PC-3 (cell line): ENCODE measurements at regions not wholly inside any gene's neighbourhood (a gene's known extent, or its start where the extent isn't known, plus 50 kb on each side); places are given as distances from the start of the nearest gene placed in this dataset.

Experiments
- ATAC-seq: fragments of 200-7000 bp; cut with Tn5 transposase; 2 replicates; pipeline ENCODE4 v1.9.1; 2020; ENCODE audit warnings: mild to moderate bottlenecking, moderate library complexity
- BruUV-seq: library from RNA; stranded (reverse); fragments of 400-500 nt; replicated peaks from 2 replicates; lab custom pipeline; 2021; lab: Mats Ljungman, UMichigan
- CTCF ChIA-PET: fragments of 300-600 bp; sonication (Branson Sonifier 250); formaldehyde crosslinking; loops from one replicate; lab custom pipeline; 2022; ENCODE audit warnings: antibody characterized with exemption; lab: Charles Lee
- POLR2A ChIA-PET: fragments of 300-600 bp; sonication (Branson Sonifier 250); formaldehyde crosslinking; loops from one replicate; lab custom pipeline; 2022; ENCODE audit warnings: antibody characterized with exemption; ENCODE audit not compliant: unreplicated experiment; lab: Charles Lee
- DNase-seq: peaks from one replicate; pipeline ENCODE4 v3.0.0-alpha.2; 2015
- H2AFZ ChIP-seq: fragments of 300-600 bp; sonication (generic); 2 replicates; pipeline ENCODE4 v1.6.0; 2016; ENCODE audit warnings: antibody characterized with exemption, low read length
- H3F3A ChIP-seq: fragments of 300-600 bp; sonication (generic); one replicate; pipeline ENCODE4 v1.6.0; 2017; ENCODE audit warnings: antibody characterized with exemption, low read length, control low read depth, mild to moderate bottlenecking; ENCODE audit not compliant: unreplicated experiment
- H3K27ac ChIP-seq: fragments of 300-600 bp; sonication (generic); 2 replicates; pipeline ENCODE4 v1.5.1; 2016; ENCODE audit warnings: mild to moderate bottlenecking, low read length
- H3K27me3 ChIP-seq: fragments of 300-600 bp; sonication (generic); 2 replicates; pipeline ENCODE4 v1.6.1; 2016; ENCODE audit warnings: low read length, mixed read lengths
- H3K36me3 ChIP-seq: fragments of 300-600 bp; sonication (generic); 2 replicates; pipeline ENCODE4 v1.6.1; 2016; ENCODE audit warnings: low read depth, mixed run types, low read length, mixed read lengths
- H3K4me1 ChIP-seq: fragments of 300-600 bp; sonication (generic); 2 replicates; pipeline ENCODE4 v1.5.1; 2016; ENCODE audit warnings: low read length; ENCODE audit not compliant: insufficient read depth
- H3K4me2 ChIP-seq: fragments of 300-600 bp; sonication (generic); 2 replicates; pipeline ENCODE4 v1.6.0; 2016; ENCODE audit warnings: low read length
- H3K4me3 ChIP-seq: fragments of 300-600 bp; sonication (generic); 2 replicates; pipeline ENCODE4 v1.5.1; 2016; ENCODE audit warnings: mild to moderate bottlenecking, low read length, mixed read lengths
- H3K79me2 ChIP-seq: fragments of 300-600 bp; sonication (generic); 2 replicates; pipeline ENCODE4 v1.6.1; 2017; ENCODE audit warnings: low read length, mixed read lengths
- H3K9ac ChIP-seq: fragments of 300-600 bp; sonication (generic); 2 replicates; pipeline ENCODE4 v1.6.0; 2016; ENCODE audit warnings: mild to moderate bottlenecking, low read length
- H3K9me2 ChIP-seq: fragments of 300-600 bp; sonication (generic); replicated peaks from 2 replicates; pipeline ENCODE4 v1.6.1; 2016; ENCODE audit warnings: mixed run types, low read length, mixed read lengths
- H3K9me3 ChIP-seq: fragments of 300-600 bp; sonication (generic); 2 replicates; pipeline ENCODE4 v1.6.1; 2016; ENCODE audit warnings: low read length, mixed read lengths
- H4K20me1 ChIP-seq: fragments of 300-600 bp; sonication (generic); 2 replicates; pipeline ENCODE4 v1.6.1; 2016; ENCODE audit warnings: low read length, mixed read lengths
- EZH2 ChIP-seq: fragments of 300-600 bp; sonication (generic); IDR thresholded peaks from one replicate; pipeline ENCODE4 v1.6.1; 2017; ENCODE audit warnings: antibody characterized with exemption, mild to moderate bottlenecking, low read length; ENCODE audit not compliant: unreplicated experiment
- EZH2phosphoT487 ChIP-seq: fragments of 300-600 bp; sonication (generic); IDR thresholded peaks from 2 replicates; pipeline ENCODE4 v1.6.1; 2018; ENCODE audit warnings: mild to moderate bottlenecking, antibody characterized with exemption, low read length, borderline replicate concordance
- intact Hi-C: fragments of 100-400 bp; cut with micrococcal nuclease; formaldehyde crosslinking; loops from 2 replicates; pipeline ENCODE4 v1.9.0; 2023
- TF ChIP-seq, protein P1 (sequence below): fragments of 300-600 bp; sonication (generic); conservative IDR thresholded peaks from 2 replicates; pipeline ENCODE4 v1.5.1; 2017; ENCODE audit warnings: antibody characterized with exemption, low read depth, mild to moderate bottlenecking, low read length

DNA sequence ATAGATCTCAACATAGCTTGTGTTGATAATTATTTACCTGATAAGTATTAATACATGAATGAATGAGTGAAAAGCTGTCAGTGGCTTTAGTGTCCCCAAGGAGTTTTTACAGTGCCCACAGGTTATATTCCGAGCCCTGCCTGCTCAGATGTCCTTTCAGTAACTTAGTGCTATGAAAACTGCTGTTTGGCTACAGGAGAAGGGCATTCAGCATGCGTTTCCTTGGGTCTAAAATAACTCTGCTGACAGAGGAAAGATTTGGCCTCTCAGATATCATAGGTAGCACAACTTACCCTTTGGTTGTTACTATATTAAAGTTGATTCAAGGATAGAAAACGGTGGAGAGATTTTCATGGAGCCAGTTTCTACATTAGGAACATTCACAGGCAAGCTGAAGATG, 241.0 kb downstream of the ETAA1 start:
- no peaks in the 10 kb centered on the region for H3K27me3 ChIP-seq
- no peaks in the 10 kb centered on the region for H3K36me3 ChIP-seq
- no peaks in the 10 kb centered on the region for H3K9me3 ChIP-seq
- no peak overlapping the region for H3K27ac ChIP-seq
- H4K20me1 ChIP-seq, result no peaks in the 10 kb centered on the region
- no peaks in the 10 kb centered on the region for H3K4me1 ChIP-seq
- H3K9ac ChIP-seq, result no peak overlapping the region
- BruUV-seq, result no TSS peak
- no peaks in the 10 kb centered on the region for H3K9me2 ChIP-seq
- no peak overlapping the region for H2AFZ ChIP-seq
- no peaks in the 10 kb centered on the region for H3F3A ChIP-seq
- no peaks in the 10 kb centered on the region for H3K79me2 ChIP-seq
- H3K4me3 ChIP-seq, result no peak overlapping the region
- no peak overlapping the region for H3K4me2 ChIP-seq
- DNase-seq (no peak), ATAC-seq (no peak)
- CTCF ChIA-PET, result no interaction called here
- no peak for TF ChIP-seq EZH2
- TF ChIP-seq, protein P1, sequence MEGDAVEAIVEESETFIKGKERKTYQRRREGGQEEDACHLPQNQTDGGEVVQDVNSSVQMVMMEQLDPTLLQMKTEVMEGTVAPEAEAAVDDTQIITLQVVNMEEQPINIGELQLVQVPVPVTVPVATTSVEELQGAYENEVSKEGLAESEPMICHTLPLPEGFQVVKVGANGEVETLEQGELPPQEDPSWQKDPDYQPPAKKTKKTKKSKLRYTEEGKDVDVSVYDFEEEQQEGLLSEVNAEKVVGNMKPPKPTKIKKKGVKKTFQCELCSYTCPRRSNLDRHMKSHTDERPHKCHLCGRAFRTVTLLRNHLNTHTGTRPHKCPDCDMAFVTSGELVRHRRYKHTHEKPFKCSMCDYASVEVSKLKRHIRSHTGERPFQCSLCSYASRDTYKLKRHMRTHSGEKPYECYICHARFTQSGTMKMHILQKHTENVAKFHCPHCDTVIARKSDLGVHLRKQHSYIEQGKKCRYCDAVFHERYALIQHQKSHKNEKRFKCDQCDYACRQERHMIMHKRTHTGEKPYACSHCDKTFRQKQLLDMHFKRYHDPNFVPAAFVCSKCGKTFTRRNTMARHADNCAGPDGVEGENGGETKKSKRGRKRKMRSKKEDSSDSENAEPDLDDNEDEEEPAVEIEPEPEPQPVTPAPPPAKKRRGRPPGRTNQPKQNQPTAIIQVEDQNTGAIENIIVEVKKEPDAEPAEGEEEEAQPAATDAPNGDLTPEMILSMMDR, result no peak
- no peak for TF ChIP-seq EZH2phosphoT487
- POLR2A ChIA-PET, result no interaction called here
- intact Hi-C loops, result no loop called here

DNA sequence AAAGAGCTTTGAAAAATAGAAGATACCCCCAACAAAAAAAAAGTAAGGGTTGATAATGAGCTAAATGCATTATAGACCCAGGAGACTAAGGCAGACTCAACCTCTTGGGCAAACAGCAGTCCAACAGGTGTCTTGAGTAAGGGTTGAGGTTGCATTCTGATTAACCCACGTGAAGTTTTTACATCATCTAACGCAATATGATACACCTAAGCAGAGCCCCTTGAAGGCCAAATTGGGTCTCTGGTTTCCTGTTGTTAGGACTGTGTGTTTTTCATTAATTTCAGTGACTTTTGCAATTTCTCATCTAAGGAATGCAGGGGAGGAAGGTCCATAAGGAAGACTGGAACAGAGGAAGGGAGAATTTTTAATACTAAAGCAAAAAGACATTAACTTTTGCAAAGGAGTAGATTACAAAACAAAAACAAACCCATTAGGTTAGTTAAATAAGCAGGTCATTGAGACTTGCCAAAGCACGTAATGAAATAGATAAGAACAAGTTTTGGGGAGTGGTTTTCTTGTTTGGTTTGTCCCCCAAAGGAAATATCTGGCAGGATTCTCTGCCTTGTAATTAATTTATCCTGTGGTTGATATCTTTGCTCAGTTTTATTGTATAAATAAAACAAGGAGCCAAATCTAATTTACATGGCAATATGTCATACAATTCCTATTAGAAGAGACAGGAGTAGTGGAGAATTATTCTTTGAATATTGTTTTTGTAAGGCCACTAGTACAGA, 244.3 kb downstream of the ETAA1 start:
- H3F3A ChIP-seq, result no peaks in the 10 kb centered on the region
- H3K4me2 ChIP-seq, result no peak overlapping the region
- ATAC-seq (no peak), DNase-seq (no peak)
- H3K27me3 ChIP-seq, result no peaks in the 10 kb centered on the region
- H3K9me3 ChIP-seq, result no peaks in the 10 kb centered on the region
- no peak overlapping the region for H2AFZ ChIP-seq
- H3K79me2 ChIP-seq, result no peaks in the 10 kb centered on the region
- H3K9ac ChIP-seq, result no peak overlapping the region
- H4K20me1 ChIP-seq, result no peaks in the 10 kb centered on the region
- no peak overlapping the region for H3K27ac ChIP-seq
- no peaks in the 10 kb centered on the region for H3K4me1 ChIP-seq
- TF ChIP-seq EZH2, result no peak
- no peak for TF ChIP-seq EZH2phosphoT487
- TF ChIP-seq, protein P1, result no peak
- H3K36me3 ChIP-seq, result no peaks in the 10 kb centered on the region
- CTCF ChIA-PET, result no interaction called here
- POLR2A ChIA-PET, result no interaction called here
- no peaks in the 10 kb centered on the region for H3K9me2 ChIP-seq
- no peak overlapping the region for H3K4me3 ChIP-seq
- BruUV-seq, result no TSS peak
- intact Hi-C loops, result no loop called here

DNA sequence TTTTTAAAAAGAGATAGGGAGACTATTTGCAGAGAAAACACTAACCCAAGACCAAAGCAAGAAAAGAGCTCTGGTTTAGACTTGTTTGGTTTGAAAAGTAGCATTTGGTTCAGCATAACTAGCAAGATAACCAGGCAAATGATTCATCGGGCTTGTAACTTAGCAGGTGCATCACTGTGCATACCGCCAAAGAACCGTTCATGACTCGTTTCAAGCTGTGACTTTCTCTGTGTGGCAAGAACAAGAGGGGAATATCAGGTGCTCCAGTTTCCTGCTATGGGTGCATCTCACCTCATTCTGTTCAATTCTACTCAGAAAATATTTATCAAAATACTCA, 244.9 kb downstream of the ETAA1 start:
- H4K20me1 ChIP-seq, result no peaks in the 10 kb centered on the region
- CTCF ChIA-PET, result no interaction called here
- H3K9me2 ChIP-seq, result no peaks in the 10 kb centered on the region
- no peak for TF ChIP-seq EZH2
- TF ChIP-seq, protein P1, result no peak
- TF ChIP-seq EZH2phosphoT487, result no peak
- no peaks in the 10 kb centered on the region for H3K9me3 ChIP-seq
- no peak overlapping the region for H3K4me2 ChIP-seq
- ATAC-seq (no peak), DNase-seq (peak; percentile 57)
- POLR2A ChIA-PET, result no interaction called here
- H3K9ac ChIP-seq, result no peak overlapping the region
- intact Hi-C loops, result no loop called here
- H3K4me1 ChIP-seq, result no peaks in the 10 kb centered on the region
- H3K27ac ChIP-seq, result no peak overlapping the region
- no peaks in the 10 kb centered on the region for H3K27me3 ChIP-seq
- no peak overlapping the region for H2AFZ ChIP-seq
- no peak overlapping the region for H3K4me3 ChIP-seq
- no peaks in the 10 kb centered on the region for H3K36me3 ChIP-seq
- no peaks in the 10 kb centered on the region for H3F3A ChIP-seq
- no TSS peak for BruUV-seq
- H3K79me2 ChIP-seq, result no peaks in the 10 kb centered on the region
